ENCODE measurements at regions not wholly inside any gene's neighbourhood (a gene's known extent, or its start where the extent isn't known, plus 50 kb on each side); places are given as distances from the start of the nearest gene placed in this dataset.
"Not testable (repeated sequence)": the region's sequence is repeated elsewhere in the genome, so short reads cannot be mapped to it uniquely, and the experiment has no call there.

- Mint-ChIP-seq H3K27me3 (peaks cover 3% of the 10 kb centered on the region), H3K27ac (no peak overlapping the region), H3K4me3 (no peak overlapping the region), H3K4me1 (no peaks in the 10 kb centered on the region), H3K36me3 (ENCODE audit: low read depth) (peaks cover 2% of the 10 kb centered on the region), H3K9me3 (peaks cover 26% of the 10 kb centered on the region)
- ATAC-seq (no peak), DNase-seq (no peak)
These were observed 66.3 kb upstream of the UFM1 start for GRCh38 chr13:38283346-38283745.

- Mint-ChIP-seq H3K36me3 (ENCODE audit: low read depth) (no peaks in the 10 kb centered on the region), H3K4me3 (no peak overlapping the region), H3K4me1 (no peaks in the 10 kb centered on the region), H3K9me3 (peaks cover 23% of the 10 kb centered on the region), H3K27ac (no peak overlapping the region), H3K27me3 (no peaks in the 10 kb centered on the region)
- DNase-seq, result no peak
- no peak for ATAC-seq
These were observed 84.5 kb upstream of the UFM1 start for GRCh38 chr13:38265132-38265497.

GRCh38 chr13:38264363-38265131 is 85.1 kb upstream of the UFM1 start:
- Mint-ChIP-seq H3K36me3 (ENCODE audit: low read depth) (no peaks in the 10 kb centered on the region), H3K9me3 (peaks cover 20% of the 10 kb centered on the region), H3K4me3 (no peak overlapping the region), H3K4me1 (no peaks in the 10 kb centered on the region), H3K27me3 (no peaks in the 10 kb centered on the region), H3K27ac (no peak overlapping the region)
- DNase-seq (no peak), ATAC-seq (no peak)

GRCh38 chr13:38262211-38262610 is 87.4 kb upstream of the UFM1 start:
- no peak overlapping the region for H3K4me3 Mint-ChIP-seq
- no peaks in the 10 kb centered on the region for H3K36me3 Mint-ChIP-seq (ENCODE audit: low read depth)
- DNase-seq (no peak), ATAC-seq (no peak)
- H3K9me3 Mint-ChIP-seq, result peaks cover 9% of the 10 kb centered on the region
- H3K4me1 Mint-ChIP-seq, result no peaks in the 10 kb centered on the region
- no peak overlapping the region for H3K27ac Mint-ChIP-seq
- H3K27me3 Mint-ChIP-seq, result no peaks in the 10 kb centered on the region

- no peak overlapping the region for H3K4me3 Mint-ChIP-seq
- no peaks in the 10 kb centered on the region for H3K4me1 Mint-ChIP-seq
- H3K27ac Mint-ChIP-seq, result no peak overlapping the region
- H3K36me3 Mint-ChIP-seq (ENCODE audit: low read depth), result no peaks in the 10 kb centered on the region
- H3K9me3 Mint-ChIP-seq, result peaks cover 7% of the 10 kb centered on the region
- DNase-seq, result no peak
- no peak for ATAC-seq
- H3K27me3 Mint-ChIP-seq, result no peaks in the 10 kb centered on the region
These were observed 94.1 kb upstream of the UFM1 start for GRCh38 chr13:38255600-38255999.

- ATAC-seq (no peak), DNase-seq (no peak)
- no peak overlapping the region for H3K27ac Mint-ChIP-seq
- H3K36me3 Mint-ChIP-seq (ENCODE audit: low read depth), result no peaks in the 10 kb centered on the region
- H3K9me3 Mint-ChIP-seq, result peaks cover 13% of the 10 kb centered on the region
- H3K27me3 Mint-ChIP-seq, result no peaks in the 10 kb centered on the region
- H3K4me1 Mint-ChIP-seq, result no peaks in the 10 kb centered on the region
- no peak overlapping the region for H3K4me3 Mint-ChIP-seq
These were observed 109.8 kb upstream of the UFM1 start for GRCh38 chr13:38239874-38240273.

GRCh38 chr13:38228322-38228721 is 121.3 kb upstream of the UFM1 start:
- Mint-ChIP-seq H3K4me1 (no peaks in the 10 kb centered on the region), H3K27me3 (no peaks in the 10 kb centered on the region), H3K9me3 (peaks cover 9% of the 10 kb centered on the region), H3K27ac (no peak overlapping the region), H3K4me3 (no peak overlapping the region), H3K36me3 (ENCODE audit: low read depth) (no peaks in the 10 kb centered on the region)
- ATAC-seq (no peak), DNase-seq (no peak)

GRCh38 chr13:38226496-38226895 is 123.2 kb upstream of the UFM1 start:
- no peak for ATAC-seq
- DNase-seq, result no peak
- no peaks in the 10 kb centered on the region for H3K36me3 Mint-ChIP-seq (ENCODE audit: low read depth)
- H3K27ac Mint-ChIP-seq, result no peak overlapping the region
- H3K27me3 Mint-ChIP-seq, result no peaks in the 10 kb centered on the region
- H3K9me3 Mint-ChIP-seq, result peaks cover 3% of the 10 kb centered on the region
- no peaks in the 10 kb centered on the region for H3K4me1 Mint-ChIP-seq
- H3K4me3 Mint-ChIP-seq, result no peak overlapping the region

- no peak for DNase-seq
- Mint-ChIP-seq H3K36me3 (ENCODE audit: low read depth) (no peaks in the 10 kb centered on the region), H3K27ac (no peak overlapping the region), H3K4me3 (no peak overlapping the region), H3K9me3 (no peaks in the 10 kb centered on the region), H3K4me1 (no peaks in the 10 kb centered on the region), H3K27me3 (no peaks in the 10 kb centered on the region)
- ATAC-seq, result no peak
These were observed 126.6 kb upstream of the UFM1 start for GRCh38 chr13:38223089-38223488.

- H3K4me3 Mint-ChIP-seq; H3K4me1 Mint-ChIP-seq; H3K36me3 Mint-ChIP-seq (ENCODE audit: low read depth); H3K27ac Mint-ChIP-seq; H3K27me3 Mint-ChIP-seq; DNase-seq; ATAC-seq; H3K9me3 Mint-ChIP-seq: not testable (repeated sequence)
These were observed 128.5 kb upstream of the UFM1 start for GRCh38 chr13:38221120-38221519.

- Mint-ChIP-seq H3K36me3 (ENCODE audit: low read depth) (no peaks in the 10 kb centered on the region), H3K9me3 (peaks cover 19% of the 10 kb centered on the region), H3K27me3 (no peaks in the 10 kb centered on the region), H3K4me3 (no peak overlapping the region), H3K27ac (no peak overlapping the region), H3K4me1 (no peaks in the 10 kb centered on the region)
- no peak for ATAC-seq
- no peak for DNase-seq
These were observed 133.5 kb upstream of the UFM1 start for GRCh38 chr13:38216181-38216580.

GRCh38 chr13:38213314-38213713 is 136.3 kb upstream of the UFM1 start:
- DNase-seq, result no peak

GRCh38 chr13:38210928-38211596 is 138.6 kb upstream of the UFM1 start:
- DNase-seq (no peak), ATAC-seq (no peak)
- H3K4me1 Mint-ChIP-seq, result no peaks in the 10 kb centered on the region
- H3K27me3 Mint-ChIP-seq, result no peaks in the 10 kb centered on the region
- no peaks in the 10 kb centered on the region for H3K36me3 Mint-ChIP-seq (ENCODE audit: low read depth)
- peaks cover 14% of the 10 kb centered on the region for H3K9me3 Mint-ChIP-seq
- no peak overlapping the region for H3K27ac Mint-ChIP-seq
- H3K4me3 Mint-ChIP-seq, result no peak overlapping the region

More at GRCh38 chr13:38213314-38213713, 136.3 kb upstream of the UFM1 start:
- ATAC-seq, result no peak
- no peak overlapping the region for H3K4me3 Mint-ChIP-seq
- no peaks in the 10 kb centered on the region for H3K36me3 Mint-ChIP-seq (ENCODE audit: low read depth)
- no peak overlapping the region for H3K27ac Mint-ChIP-seq
- H3K9me3 Mint-ChIP-seq, result peaks cover 19% of the 10 kb centered on the region
- H3K27me3 Mint-ChIP-seq, result no peaks in the 10 kb centered on the region
- H3K4me1 Mint-ChIP-seq, result no peaks in the 10 kb centered on the region

GRCh38 chr13:38204556-38204955 is 145.1 kb upstream of the UFM1 start:
- DNase-seq (no peak), ATAC-seq (no peak)
- no peak overlapping the region for H3K4me3 Mint-ChIP-seq
- no peaks in the 10 kb centered on the region for H3K27me3 Mint-ChIP-seq
- H3K27ac Mint-ChIP-seq, result no peak overlapping the region
- H3K9me3 Mint-ChIP-seq, result no peaks in the 10 kb centered on the region
- H3K4me1 Mint-ChIP-seq, result peaks cover 2% of the 10 kb centered on the region
- H3K36me3 Mint-ChIP-seq (ENCODE audit: low read depth), result no peaks in the 10 kb centered on the region

- Mint-ChIP-seq H3K36me3 (ENCODE audit: low read depth) (no peaks in the 10 kb centered on the region), H3K27ac (no peak overlapping the region), H3K4me3 (no peak overlapping the region), H3K27me3 (no peaks in the 10 kb centered on the region), H3K4me1 (peaks cover 2% of the 10 kb centered on the region), H3K9me3 (no peaks in the 10 kb centered on the region)
- ATAC-seq (peak; percentile 69), DNase-seq (no peak)
These were observed 146.9 kb upstream of the UFM1 start for GRCh38 chr13:38202740-38203139.
